Activated CD4-positive, alpha-beta T cell treated with anti-CD3 and anti-CD28 coated beads for 36 hours (primary cell): ENCODE measurements at regions not wholly inside any gene's neighbourhood (a gene's known extent, or its start where the extent isn't known, plus 50 kb on each side); places are given as distances from the start of the nearest gene placed in this dataset.

Experiments
- ATAC-seq: fragments of 200-7000 bp; cut with Tn5 transposase; one replicate; pipeline ENCODE4 v1.10.0; 2021; ENCODE audit warnings: mild to moderate bottlenecking, moderate library complexity
- CTCF ChIA-PET: fragments of 350-600 bp; sonication (Branson Sonifier 250); formaldehyde crosslinking; loops from one replicate; lab custom pipeline; 2021; ENCODE audit warnings: antibody characterized with exemption; lab: Charles Lee
- POLR2A ChIA-PET: fragments of 350-600 bp; sonication (Branson Sonifier 250); formaldehyde crosslinking; loops from one replicate; lab custom pipeline; 2021; ENCODE audit warnings: antibody characterized with exemption, inconsistent platforms; lab: Charles Lee
- DNase-seq: peaks from one replicate; pipeline ENCODE4 v3.0.0-alpha.2; 2020
- H3K27ac Mint-ChIP-seq: one replicate; pipeline ENCODE4 v1.8.0; 2021; ENCODE audit warnings: mixed read lengths
- H3K27me3 Mint-ChIP-seq: one replicate; pipeline ENCODE4 v1.8.0; 2021; ENCODE audit warnings: mixed read lengths
- H3K36me3 Mint-ChIP-seq: one replicate; pipeline ENCODE4 v1.8.0; 2021; ENCODE audit warnings: low read depth, mixed read lengths
- H3K4me1 Mint-ChIP-seq: one replicate; pipeline ENCODE4 v1.8.0; 2021; ENCODE audit warnings: mixed read lengths
- H3K4me3 Mint-ChIP-seq: one replicate; pipeline ENCODE4 v1.8.0; 2021; ENCODE audit warnings: mild to moderate bottlenecking, moderate library complexity, mixed read lengths
- H3K9me3 Mint-ChIP-seq: one replicate; pipeline ENCODE4 v1.8.0; 2021; ENCODE audit warnings: low read depth, mixed read lengths
- intact Hi-C, 2 experiments: fragments of 100-400 bp; cut with DNase I in 1 of 2; cut with micrococcal nuclease in 1 of 2; formaldehyde crosslinking; loops; one replicate each; pipeline versions ENCODE4 v1.14.2 to v1.15.1; 2022 to 2024; cut with DNase I, micrococcal nuclease

- peaks cover 50% of the 10 kb centered on the region for H3K27me3 Mint-ChIP-seq
- ChIA-PET CTCF (interaction anchor here (0.6 to 2.8 kb wide), 9 partner anchors 9 to 413 kb away, joined by 3 to 10 read pairs (median 3); no protein-coding TSS in a partner anchor), POLR2A (no interaction called here)
These were observed 186.7 kb upstream of the PDE10A start for GRCh38 chr6:165849534-165850430.

DNA sequence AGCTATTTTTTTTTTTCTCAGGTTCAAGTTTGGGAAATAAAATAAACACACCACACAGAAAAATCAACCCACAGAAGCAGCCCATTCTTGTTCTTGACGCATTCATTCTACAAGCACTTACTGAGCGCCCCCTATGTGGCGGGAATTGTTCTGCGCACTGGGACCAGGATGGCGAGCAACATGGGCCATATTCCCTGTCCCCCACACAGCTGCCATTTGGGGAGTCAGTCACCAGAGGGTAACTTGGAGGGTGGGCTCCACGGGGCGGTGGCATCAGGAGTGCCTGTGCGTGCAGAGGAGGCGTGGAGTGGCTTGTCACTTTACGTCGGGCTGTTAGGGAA is 185.0 kb upstream of the PDE10A start:
- CTCF ChIA-PET, result no interaction called here
- no peaks in the 10 kb centered on the region for H3K9me3 Mint-ChIP-seq
- POLR2A ChIA-PET, result no interaction called here
- H3K4me3 Mint-ChIP-seq, result no peak overlapping the region
- H3K36me3 Mint-ChIP-seq, result no peaks in the 10 kb centered on the region
- intact Hi-C loops, result no loop called here
- H3K27me3 Mint-ChIP-seq, result peaks cover 44% of the 10 kb centered on the region
- H3K4me1 Mint-ChIP-seq, result peaks cover 10% of the 10 kb centered on the region
- ATAC-seq (no peak), DNase-seq (no peak)
- no peak overlapping the region for H3K27ac Mint-ChIP-seq

More at GRCh38 chr6:165849534-165850430, 186.7 kb upstream of the PDE10A start:
- Mint-ChIP-seq H3K4me3 (no peak overlapping the region), H3K4me1 (peaks cover 10% of the 10 kb centered on the region), H3K9me3 (no peaks in the 10 kb centered on the region), H3K36me3 (no peaks in the 10 kb centered on the region), H3K27ac (no peak overlapping the region)
- ATAC-seq (no peak), DNase-seq (peak; percentile 34)
- intact Hi-C loops, result loop anchor here (1.0 to 10.0 kb wide), 4 partner anchors 117 to 409 kb away; partner anchors contain the start of gene PDE10A (in 1 of the 2)

- intact Hi-C loops, result no loop called here
- ATAC-seq, result no peak
- peaks cover 41% of the 10 kb centered on the region for H3K27me3 Mint-ChIP-seq
- peaks cover 10% of the 10 kb centered on the region for H3K4me1 Mint-ChIP-seq
- ChIA-PET POLR2A (no interaction called here), CTCF (interaction anchor here (0.6 kb wide), 1 partner anchor 20 kb away, joined by 3 read pairs; no protein-coding TSS in a partner anchor)
- no peak overlapping the region for H3K27ac Mint-ChIP-seq
- H3K4me3 Mint-ChIP-seq, result no peak overlapping the region
- peak; percentile 15 for DNase-seq
- no peaks in the 10 kb centered on the region for H3K9me3 Mint-ChIP-seq
- H3K36me3 Mint-ChIP-seq, result no peaks in the 10 kb centered on the region
These were observed 184.5 kb upstream of the PDE10A start for GRCh38 chr6:165847407-165848085.

- no peak overlapping the region for H3K4me3 Mint-ChIP-seq
- POLR2A ChIA-PET, result no interaction called here
- no peak overlapping the region for H3K27ac Mint-ChIP-seq
- peaks cover 10% of the 10 kb centered on the region for H3K4me1 Mint-ChIP-seq
- intact Hi-C loops, result no loop called here
- H3K27me3 Mint-ChIP-seq, result peaks cover 34% of the 10 kb centered on the region
- ATAC-seq (no peak), DNase-seq (no peak)
- H3K36me3 Mint-ChIP-seq, result no peaks in the 10 kb centered on the region
- H3K9me3 Mint-ChIP-seq, result no peaks in the 10 kb centered on the region
- CTCF ChIA-PET, result interaction anchor here (0.9 kb wide), 1 partner anchor 38 kb away, joined by 5 read pairs; no protein-coding TSS in a partner anchor
These were observed 183.3 kb upstream of the PDE10A start for GRCh38 chr6:165846123-165846966.

DNA sequence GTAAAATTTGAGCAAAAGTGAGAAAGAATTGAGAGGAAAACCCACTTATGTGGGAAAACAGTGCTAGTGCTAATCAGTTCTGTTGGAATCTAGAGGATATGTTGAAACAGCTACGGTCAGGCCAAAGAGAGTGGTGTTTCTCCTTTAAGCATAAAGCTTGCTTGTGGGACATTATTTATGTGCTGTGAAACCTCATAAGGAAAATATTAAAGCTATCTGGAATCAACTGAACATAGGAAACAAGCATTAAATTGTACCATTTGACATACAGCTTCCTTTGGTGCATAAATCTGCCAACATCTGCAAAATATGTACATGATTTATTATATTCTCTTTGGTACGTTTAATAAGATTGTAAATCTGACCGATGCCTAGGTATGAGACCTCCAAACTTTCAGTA is 182.5 kb upstream of the PDE10A start:
- no peak for ATAC-seq

GRCh38 chr6:165844801-165845364 is 181.8 kb upstream of the PDE10A start:
- Mint-ChIP-seq H3K27me3 (peaks cover 31% of the 10 kb centered on the region), H3K4me1 (peaks cover 5% of the 10 kb centered on the region), H3K36me3 (no peaks in the 10 kb centered on the region), H3K27ac (no peak overlapping the region), H3K9me3 (no peaks in the 10 kb centered on the region), H3K4me3 (no peak overlapping the region)
- no peak for ATAC-seq
- CTCF ChIA-PET, result interaction anchor here (0.5 to 1.2 kb wide), 5 partner anchors 17 to 405 kb away, joined by 3 to 5 read pairs (median 4); no protein-coding TSS in a partner anchor
- POLR2A ChIA-PET, result no interaction called here
- DNase-seq, result no peak
- intact Hi-C loops, result no loop called here

More for the DNA sequence above, 182.5 kb upstream of the PDE10A start:
- H3K4me3 Mint-ChIP-seq, result no peak overlapping the region
- peaks cover 34% of the 10 kb centered on the region for H3K27me3 Mint-ChIP-seq
- ChIA-PET POLR2A (no interaction called here), CTCF (interaction anchor here (0.9 to 1.2 kb wide), 4 partner anchors 18 to 406 kb away, joined by 3 to 5 read pairs (median 4); no protein-coding TSS in a partner anchor)
- no peaks in the 10 kb centered on the region for H3K36me3 Mint-ChIP-seq
- peaks cover 10% of the 10 kb centered on the region for H3K4me1 Mint-ChIP-seq
- DNase-seq, result no peak
- intact Hi-C loops, result no loop called here
- H3K27ac Mint-ChIP-seq, result no peak overlapping the region
- H3K9me3 Mint-ChIP-seq, result no peaks in the 10 kb centered on the region

DNA sequence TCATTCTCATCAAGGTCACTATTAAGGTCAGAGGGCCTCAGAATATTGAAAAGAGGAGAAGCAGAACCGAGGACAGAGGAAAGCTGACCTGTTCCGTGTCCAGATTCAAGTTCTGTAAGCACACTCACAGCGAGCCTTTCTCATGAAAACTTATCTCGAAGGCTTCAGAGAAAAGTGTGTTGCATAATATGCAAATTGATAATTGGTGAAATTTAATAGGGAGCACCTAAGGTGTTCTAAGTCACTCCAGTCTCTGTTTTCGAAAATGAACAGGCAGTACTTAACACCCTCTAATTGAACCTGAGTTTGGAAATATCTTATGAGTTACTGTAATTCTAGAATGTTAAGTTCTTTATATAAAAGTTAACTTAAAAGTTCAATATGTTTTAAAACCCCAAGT is 181.2 kb upstream of the PDE10A start:
- Mint-ChIP-seq H3K9me3 (no peaks in the 10 kb centered on the region), H3K4me3 (no peak overlapping the region), H3K27me3 (peaks cover 29% of the 10 kb centered on the region), H3K4me1 (no peaks in the 10 kb centered on the region), H3K36me3 (no peaks in the 10 kb centered on the region), H3K27ac (no peak overlapping the region)
- CTCF ChIA-PET, result interaction anchor here (0.5 to 1.2 kb wide), 3 partner anchors 16 to 114 kb away, joined by 3 to 4 read pairs (median 3); no protein-coding TSS in a partner anchor
- ATAC-seq (no peak), DNase-seq (no peak)
- intact Hi-C loops, result no loop called here
- POLR2A ChIA-PET, result no interaction called here

GRCh38 chr6:165843568-165844113 is 180.6 kb upstream of the PDE10A start:
- no peak overlapping the region for H3K27ac Mint-ChIP-seq
- ATAC-seq (no peak), DNase-seq (no peak)
- ChIA-PET CTCF (no interaction called here), POLR2A (no interaction called here)
- H3K36me3 Mint-ChIP-seq, result no peaks in the 10 kb centered on the region
- no peaks in the 10 kb centered on the region for H3K4me1 Mint-ChIP-seq
- peaks cover 26% of the 10 kb centered on the region for H3K27me3 Mint-ChIP-seq
- H3K9me3 Mint-ChIP-seq, result no peaks in the 10 kb centered on the region
- H3K4me3 Mint-ChIP-seq, result no peak overlapping the region
- intact Hi-C loops, result no loop called here

DNA sequence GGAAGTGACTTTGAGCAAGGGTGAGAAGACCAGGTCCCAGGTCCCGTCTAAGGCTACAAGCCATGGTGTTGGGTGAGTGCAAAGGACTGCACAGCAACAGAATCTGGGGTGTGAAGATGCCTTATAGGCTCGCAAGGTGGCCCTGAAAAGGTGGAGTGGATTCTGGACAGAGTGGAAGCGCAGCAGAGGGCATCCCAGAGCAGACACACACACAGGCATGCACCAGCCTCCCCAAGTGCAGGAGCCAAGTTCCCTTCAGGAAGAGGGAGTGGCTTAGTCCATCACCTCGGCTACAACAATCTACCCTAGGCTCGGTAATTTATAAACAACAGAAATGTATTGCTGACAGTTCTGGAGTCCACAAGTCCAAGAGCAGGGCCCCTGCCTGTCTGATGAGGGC is 180.1 kb upstream of the PDE10A start:
- Mint-ChIP-seq H3K9me3 (no peaks in the 10 kb centered on the region), H3K27me3 (peaks cover 27% of the 10 kb centered on the region), H3K36me3 (no peaks in the 10 kb centered on the region), H3K4me1 (no peaks in the 10 kb centered on the region), H3K4me3 (no peak overlapping the region), H3K27ac (no peak overlapping the region)
- POLR2A ChIA-PET, result no interaction called here
- no peak for ATAC-seq
- CTCF ChIA-PET, result no interaction called here
- intact Hi-C loops, result no loop called here
- no peak for DNase-seq

DNA sequence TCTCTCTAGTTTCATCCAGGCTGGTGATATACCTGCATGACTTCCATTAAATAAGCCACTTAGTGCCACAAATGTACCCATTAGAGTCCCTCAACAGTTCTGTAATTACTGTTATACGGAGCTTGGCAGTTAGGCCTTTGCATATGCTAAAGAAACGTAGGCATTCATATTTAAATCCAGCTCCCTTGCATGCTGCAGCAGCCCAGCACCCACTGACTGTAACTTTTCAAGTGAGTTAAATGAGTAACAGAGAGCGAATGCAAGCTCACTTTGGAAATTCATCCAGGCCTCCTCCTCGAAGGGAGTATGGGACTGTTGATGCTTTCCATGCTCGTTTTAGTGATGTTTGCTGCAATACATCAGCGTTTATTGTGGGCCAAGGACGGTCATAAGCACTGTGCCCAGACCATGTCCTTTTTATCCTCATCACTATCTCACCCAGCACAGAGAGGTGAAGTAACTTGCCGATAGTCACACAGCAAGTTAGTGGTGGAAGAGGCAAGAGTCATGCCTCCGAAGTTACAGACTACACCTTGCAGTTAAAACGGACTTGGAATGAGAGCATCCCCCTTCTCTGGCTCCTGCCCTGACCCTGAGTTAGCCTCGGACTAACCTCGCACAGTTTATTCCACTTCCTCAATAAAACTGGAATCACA is 179.4 kb upstream of the PDE10A start:
- H3K9me3 Mint-ChIP-seq, result no peaks in the 10 kb centered on the region
- H3K4me3 Mint-ChIP-seq, result no peak overlapping the region
- H3K36me3 Mint-ChIP-seq, result no peaks in the 10 kb centered on the region
- intact Hi-C loops, result no loop called here
- no peak for DNase-seq
- peaks cover 26% of the 10 kb centered on the region for H3K27me3 Mint-ChIP-seq
- ATAC-seq, result no peak
- POLR2A ChIA-PET, result no interaction called here
- no peaks in the 10 kb centered on the region for H3K4me1 Mint-ChIP-seq
- no peak overlapping the region for H3K27ac Mint-ChIP-seq
- CTCF ChIA-PET, result interaction anchor here (0.6 to 3.1 kb wide), 3 partner anchors 8 to 1680 kb away, joined by 3 to 10 read pairs (median 3); no protein-coding TSS in a partner anchor
